ENCODE measurements at regions not wholly inside any gene's neighbourhood (a gene's known extent, or its start where the extent isn't known, plus 50 kb on each side); places are given as distances from the start of the nearest gene placed in this dataset.
A peak's percentile ranks its signal among the peaks of the same experiment; 100 is the strongest.
"Not testable (repeated sequence)": the region's sequence is repeated elsewhere in the genome, so short reads cannot be mapped to it uniquely, and the experiment has no call there.

- no peak for TF ChIP-seq CTCF (IDR thresholded peaks at IDR 0.05; ENCODE audit: low read depth, low read length)
- no peak for DNase-seq (ENCODE audit: low read depth in 2 of 2)
- no peak overlapping the region for H3K4me3 ChIP-seq (replicated peaks in 1 of 2; ENCODE audit: low read depth in 2 of 2, low read length in 2 of 2)
These were observed 76.7 kb upstream of the SSTR4 start for GRCh38 chr20:22958390-22958789.

GRCh38 chr20:22962567-22963439 lies 72.3 kb upstream of the SSTR4 start:
- H3K4me3 ChIP-seq (replicated peaks in 1 of 2; ENCODE audit: low read depth in 2 of 2, low read length in 2 of 2), result no peak overlapping the region
- DNase-seq (ENCODE audit: low read depth in 2 of 2), result peak in 1 of 2 donors; percentile 34
- no peak for TF ChIP-seq CTCF (IDR thresholded peaks at IDR 0.05; ENCODE audit: low read depth, low read length)

- no peak for DNase-seq (ENCODE audit: low read depth in 2 of 2)
- H3K4me3 ChIP-seq (replicated peaks in 1 of 2; ENCODE audit: low read depth in 2 of 2, low read length in 2 of 2), result no peak overlapping the region
- no peak for TF ChIP-seq CTCF (IDR thresholded peaks at IDR 0.05; ENCODE audit: low read depth, low read length)
These were observed 71.5 kb upstream of the SSTR4 start for GRCh38 chr20:22963581-22963980.

GRCh38 chr20:22966787-22967464 lies 68.2 kb upstream of the SSTR4 start:
- DNase-seq (ENCODE audit: low read depth in 2 of 2), result no peak
- no peak for TF ChIP-seq CTCF (IDR thresholded peaks at IDR 0.05; ENCODE audit: low read depth, low read length)

GRCh38 chr20:22967706-22968105 lies 67.4 kb upstream of the SSTR4 start:
- not testable (repeated sequence) for H3K4me3 ChIP-seq (replicated peaks in 1 of 2; ENCODE audit: low read depth in 2 of 2, low read length in 2 of 2); DNase-seq (ENCODE audit: low read depth in 2 of 2)

More at GRCh38 chr20:22966787-22967464, 68.2 kb upstream of the SSTR4 start:
- H3K4me3 ChIP-seq (replicated peaks in 1 of 2; ENCODE audit: low read depth in 2 of 2, low read length in 2 of 2), result no peak overlapping the region

GRCh38 chr20:22969031-22969430 lies 66.1 kb upstream of the SSTR4 start:
- H3K4me3 ChIP-seq (replicated peaks in 1 of 2; ENCODE audit: low read depth in 2 of 2, low read length in 2 of 2); DNase-seq (ENCODE audit: low read depth in 2 of 2): not testable (repeated sequence)

GRCh38 chr20:22971077-22971476 lies 64.0 kb upstream of the SSTR4 start:
- not testable (repeated sequence) for DNase-seq (ENCODE audit: low read depth in 2 of 2); H3K4me3 ChIP-seq (replicated peaks in 1 of 2; ENCODE audit: low read depth in 2 of 2, low read length in 2 of 2)

- peak; percentile 61 for TF ChIP-seq CTCF (IDR thresholded peaks at IDR 0.05; ENCODE audit: low read depth, low read length)
- DNase-seq (ENCODE audit: low read depth in 2 of 2), result peak; percentile 46 to 56
- no peak overlapping the region for H3K4me3 ChIP-seq (replicated peaks in 1 of 2; ENCODE audit: low read depth in 2 of 2, low read length in 2 of 2)
These were observed 60.8 kb upstream of the SSTR4 start for GRCh38 chr20:22974354-22974753.
